GM12875 (cell line): ENCODE measurements at regions not wholly inside any gene's neighbourhood (a gene's known extent, or its start where the extent isn't known, plus 50 kb on each side); places are given as distances from the start of the nearest gene placed in this dataset.

Experiments
- H3K4me3 ChIP-seq: one replicate; pipeline ENCODE4 v1.5.1; 2011; ENCODE audit warnings: low read depth, low read length, control low read depth
- CTCF ChIP-seq: IDR thresholded peaks from 2 replicates; pipeline ENCODE4 v1.5.1; 2011; ENCODE audit warnings: low read depth, mild to moderate bottlenecking, control low read depth, inconsistent platforms, low read length, moderate library complexity, borderline replicate concordance; ENCODE audit not compliant: insufficient read depth

GRCh38 chr4:36461344-36461743 lies 179.9 kb downstream of the DTHD1 start:
- no peak for TF ChIP-seq CTCF
- H3K4me3 ChIP-seq: no peak overlapping the region

- no peak overlapping the region for H3K4me3 ChIP-seq
- TF ChIP-seq CTCF: no peak
Observed at GRCh38 chr4:36467670-36468069, 186.3 kb downstream of the DTHD1 start.

- no peak overlapping the region for H3K4me3 ChIP-seq
- TF ChIP-seq CTCF: no peak
Observed at GRCh38 chr4:36471903-36472302, 190.5 kb downstream of the DTHD1 start.

- no peak for TF ChIP-seq CTCF
- H3K4me3 ChIP-seq: no peak overlapping the region
Observed at GRCh38 chr4:36476135-36476534, 194.7 kb downstream of the DTHD1 start.

- H3K4me3 ChIP-seq: no peak overlapping the region
- TF ChIP-seq CTCF: no peak
Observed at GRCh38 chr4:36477861-36478260, 196.4 kb downstream of the DTHD1 start.

GRCh38 chr4:36485885-36486284 lies 204.5 kb downstream of the DTHD1 start:
- no peak overlapping the region for H3K4me3 ChIP-seq
- TF ChIP-seq CTCF: no peak

- no peak overlapping the region for H3K4me3 ChIP-seq
- TF ChIP-seq CTCF: no peak
Observed at GRCh38 chr4:36489798-36490197, 208.4 kb downstream of the DTHD1 start.
